GM12875 (cell line): ENCODE measurements at regions not wholly inside any gene's neighbourhood (a gene's known extent, or its start where the extent isn't known, plus 50 kb on each side); places are given as distances from the start of the nearest gene placed in this dataset.

ENCODE experiments used
- H3K4me3 ChIP-seq: one replicate; pipeline ENCODE4 v1.5.1; 2011; ENCODE audit warnings: low read depth, low read length, control low read depth
- TF ChIP-seq, protein P1 (sequence below): IDR thresholded peaks from 2 replicates; pipeline ENCODE4 v1.5.1; 2011; ENCODE audit warnings: low read depth, mild to moderate bottlenecking, control low read depth, inconsistent platforms, low read length, moderate library complexity, borderline replicate concordance; ENCODE audit not compliant: insufficient read depth

DNA sequence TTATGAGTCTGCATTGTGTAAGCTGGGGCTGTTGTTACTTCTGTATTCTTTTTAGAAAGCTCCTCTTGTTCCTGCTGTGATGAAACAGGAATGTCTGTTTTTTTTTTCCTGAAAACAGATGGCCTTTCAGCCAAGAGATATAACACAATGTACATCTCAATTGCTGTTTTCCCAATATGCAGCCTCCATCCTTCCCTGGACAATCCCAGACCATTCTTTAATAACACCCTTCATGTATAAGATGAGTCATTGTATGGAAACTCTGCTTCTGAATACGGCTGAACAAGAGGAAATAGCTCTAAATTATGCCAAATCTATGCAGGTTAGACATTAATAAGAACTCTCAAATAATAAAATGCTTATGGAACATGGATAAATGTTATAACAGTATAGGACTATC lies 60.2 kb upstream of the LRRC4C start:
- TF ChIP-seq, protein P1, sequence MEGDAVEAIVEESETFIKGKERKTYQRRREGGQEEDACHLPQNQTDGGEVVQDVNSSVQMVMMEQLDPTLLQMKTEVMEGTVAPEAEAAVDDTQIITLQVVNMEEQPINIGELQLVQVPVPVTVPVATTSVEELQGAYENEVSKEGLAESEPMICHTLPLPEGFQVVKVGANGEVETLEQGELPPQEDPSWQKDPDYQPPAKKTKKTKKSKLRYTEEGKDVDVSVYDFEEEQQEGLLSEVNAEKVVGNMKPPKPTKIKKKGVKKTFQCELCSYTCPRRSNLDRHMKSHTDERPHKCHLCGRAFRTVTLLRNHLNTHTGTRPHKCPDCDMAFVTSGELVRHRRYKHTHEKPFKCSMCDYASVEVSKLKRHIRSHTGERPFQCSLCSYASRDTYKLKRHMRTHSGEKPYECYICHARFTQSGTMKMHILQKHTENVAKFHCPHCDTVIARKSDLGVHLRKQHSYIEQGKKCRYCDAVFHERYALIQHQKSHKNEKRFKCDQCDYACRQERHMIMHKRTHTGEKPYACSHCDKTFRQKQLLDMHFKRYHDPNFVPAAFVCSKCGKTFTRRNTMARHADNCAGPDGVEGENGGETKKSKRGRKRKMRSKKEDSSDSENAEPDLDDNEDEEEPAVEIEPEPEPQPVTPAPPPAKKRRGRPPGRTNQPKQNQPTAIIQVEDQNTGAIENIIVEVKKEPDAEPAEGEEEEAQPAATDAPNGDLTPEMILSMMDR = no peak
- H3K4me3 ChIP-seq = no peak overlapping the region

DNA sequence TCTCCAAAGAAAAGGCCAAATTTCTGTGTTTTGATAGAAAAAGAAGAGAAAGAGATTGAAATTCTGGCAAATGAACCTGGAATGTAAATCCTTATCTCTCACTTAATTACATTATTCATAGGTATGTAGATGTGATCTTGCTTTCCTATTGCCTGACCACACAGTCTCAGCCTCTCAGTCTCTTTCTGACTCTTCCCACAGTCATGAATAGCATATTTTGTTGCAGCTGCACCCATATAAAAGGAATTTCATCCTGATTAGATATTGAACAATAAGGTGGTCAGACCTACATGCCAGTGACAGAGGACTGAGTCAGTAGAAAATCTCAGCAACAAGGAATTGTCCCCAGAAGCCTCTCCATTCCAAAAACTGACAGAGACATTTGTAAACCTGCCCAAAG lies 62.9 kb upstream of the LRRC4C start:
- TF ChIP-seq, protein P1 = no peak

DNA sequence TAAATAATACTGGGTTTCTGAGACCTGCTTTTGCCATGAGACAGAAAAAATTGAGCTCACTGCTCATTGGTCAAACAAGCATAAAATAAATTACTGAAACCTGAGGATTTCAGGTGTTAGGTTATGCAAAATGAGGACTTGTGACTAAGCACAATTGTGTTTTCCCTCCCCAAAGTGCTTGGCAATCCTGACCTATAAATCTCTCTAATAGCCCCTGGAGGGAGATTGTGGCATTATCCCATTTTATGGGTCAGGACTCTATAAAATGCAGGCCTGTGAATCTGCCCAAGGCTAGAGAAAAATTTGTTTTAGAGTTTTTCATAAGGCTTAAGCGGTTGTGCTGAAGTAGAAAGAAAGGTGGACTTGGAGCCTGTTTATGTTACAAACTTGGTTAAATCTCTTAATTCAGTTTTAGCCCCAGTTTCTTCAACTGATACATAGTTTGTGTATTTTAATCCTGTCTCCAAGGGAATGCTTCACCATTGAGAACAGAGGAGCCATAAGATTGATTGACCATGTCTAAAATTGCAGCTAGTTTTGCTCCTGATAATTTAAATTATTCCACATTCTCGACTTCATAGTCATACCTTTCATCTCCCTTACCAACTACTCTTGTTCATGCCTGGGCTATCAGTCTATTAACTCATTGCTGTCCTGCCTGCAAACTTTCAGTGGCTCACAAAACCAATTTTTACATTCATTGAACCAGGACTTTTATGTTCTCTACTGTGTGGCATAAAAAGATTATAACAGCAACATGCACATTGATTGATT lies 63.6 kb upstream of the LRRC4C start:
- H3K4me3 ChIP-seq = no peak overlapping the region
- TF ChIP-seq, protein P1 = no peak

More for the DNA sequence above, 62.9 kb upstream of the LRRC4C start:
- no peak overlapping the region for H3K4me3 ChIP-seq

DNA sequence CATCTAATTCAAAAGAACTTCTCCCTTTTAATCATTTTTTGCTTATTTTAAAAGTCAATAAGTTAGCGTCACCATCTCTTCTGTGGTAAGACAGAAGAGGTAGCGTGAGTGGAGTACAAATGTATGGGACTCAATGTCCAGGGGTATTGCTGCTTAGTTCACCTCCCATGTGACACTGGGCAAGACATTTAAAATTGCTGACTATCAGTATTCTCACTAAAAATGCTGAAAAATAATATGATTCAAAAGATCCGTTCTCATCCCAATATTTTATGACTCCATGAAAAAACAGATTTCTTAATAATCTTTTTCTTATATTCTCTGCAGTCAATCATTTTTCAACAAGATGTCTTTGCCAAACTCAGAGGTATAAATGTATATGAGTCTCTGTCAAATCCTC lies 68.1 kb upstream of the LRRC4C start:
- TF ChIP-seq, protein P1 = no peak
- H3K4me3 ChIP-seq = no peak overlapping the region

DNA sequence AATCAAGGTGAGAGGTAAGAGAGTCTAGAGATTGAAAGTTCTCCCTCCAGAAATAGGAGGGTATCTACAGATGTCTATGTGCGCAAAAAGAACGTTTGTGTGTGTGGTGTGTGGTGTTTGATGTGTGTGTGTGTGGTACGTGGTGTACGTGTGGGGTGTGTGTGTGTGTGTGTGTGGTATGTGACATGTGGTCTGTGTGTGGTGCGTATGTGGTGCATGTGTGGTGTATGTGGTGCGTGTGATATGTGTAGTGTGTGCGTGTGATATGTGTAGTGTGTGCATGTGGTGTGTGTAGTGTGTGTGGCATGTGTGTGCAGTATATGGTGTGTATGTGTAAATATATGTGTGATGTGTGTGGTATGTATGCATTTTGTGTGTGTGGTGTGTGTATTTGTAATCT lies 73.0 kb upstream of the LRRC4C start:
- TF ChIP-seq, protein P1 = no peak
- H3K4me3 ChIP-seq = no peak overlapping the region

DNA sequence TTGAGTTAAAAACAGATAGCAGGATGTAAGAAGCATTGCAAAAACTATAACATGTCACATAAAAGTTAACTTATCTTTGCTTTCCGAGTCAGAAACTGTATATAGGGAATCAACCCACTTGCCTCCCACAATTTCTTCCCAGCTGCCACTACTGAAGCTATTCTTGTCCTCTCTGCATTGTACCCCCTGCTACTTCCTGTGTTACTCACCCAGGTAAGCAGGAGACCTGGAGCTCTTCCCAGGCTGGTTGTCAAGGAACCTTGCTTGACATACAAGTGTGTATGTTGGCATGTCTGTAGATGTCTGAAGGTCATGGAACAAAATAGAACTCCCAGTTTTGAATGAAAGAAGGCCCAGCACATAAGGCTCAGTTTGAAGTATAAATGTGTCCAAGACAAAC lies 74.3 kb upstream of the LRRC4C start:
- no peak overlapping the region for H3K4me3 ChIP-seq

DNA sequence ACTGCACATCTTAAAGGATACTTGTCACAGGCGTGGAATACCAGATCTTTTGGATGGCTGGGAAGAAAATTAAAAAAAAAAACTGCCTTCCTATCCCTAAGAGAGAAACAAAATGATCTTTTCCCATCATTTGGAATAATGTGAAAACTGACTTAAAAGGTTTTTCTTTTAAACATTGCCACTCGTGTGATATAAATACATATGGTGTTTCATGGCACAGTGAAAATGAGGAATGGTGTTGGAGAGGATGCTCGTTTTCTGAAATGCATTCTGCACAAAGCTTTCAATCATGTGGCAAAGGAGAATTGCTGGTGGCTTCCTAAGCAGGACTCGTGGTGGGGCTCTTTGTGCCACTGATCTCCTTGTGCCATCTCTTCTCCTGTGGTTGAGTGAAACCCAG lies 74.9 kb upstream of the LRRC4C start:
- no peak overlapping the region for H3K4me3 ChIP-seq
- TF ChIP-seq, protein P1 = no peak

More for the DNA sequence above, 74.3 kb upstream of the LRRC4C start:
- TF ChIP-seq, protein P1 = no peak
